Natural killer cell (primary cell): ENCODE measurements at regions not wholly inside any gene's neighbourhood (a gene's known extent, or its start where the extent isn't known, plus 50 kb on each side); places are given as distances from the start of the nearest gene placed in this dataset.

Experiments used
- ATAC-seq, 3 donors: fragments of 150-1000 bp in 2 of 3; fragments of 200-7000 bp in 1 of 3; cut with Tn5 transposase; 1 replicate in 1 of 3; 2 replicates in 2 of 3; pipeline ENCODE4 v1.10.0; 2021; ENCODE audit warnings: mild to moderate bottlenecking in 2 of 3, moderate library complexity in 2 of 3
- DNase-seq, 2 donors: peaks; one replicate each; pipeline versions ENCODE4 v3.0.0 to v3.0.0-alpha.2; 2013 to 2021; ENCODE audit warnings: mixed read lengths in 1 of 2
- H3K27ac ChIP-seq: one replicate; pipeline ENCODE4 v1.5.1; 2013; ENCODE audit warnings: mild to moderate bottlenecking, low read length
- H3K27me3 ChIP-seq: one replicate; pipeline ENCODE4 v1.6.1; 2013; ENCODE audit warnings: low read length; ENCODE audit not compliant: control insufficient read depth, insufficient read depth
- H3K36me3 ChIP-seq: one replicate; pipeline ENCODE4 v1.6.1; 2013; ENCODE audit warnings: low read length; ENCODE audit not compliant: control insufficient read depth, insufficient read depth
- H3K4me1 ChIP-seq: one replicate; pipeline ENCODE4 v1.6.1; 2013; ENCODE audit warnings: low read length; ENCODE audit not compliant: control insufficient read depth, insufficient read depth
- H3K4me3 ChIP-seq: one replicate; pipeline ENCODE4 v1.5.1; 2013; ENCODE audit warnings: low read length
- H3K9me3 ChIP-seq: one replicate; pipeline ENCODE4 v1.6.1; 2013; ENCODE audit warnings: low read length; ENCODE audit not compliant: control insufficient read depth, insufficient read depth
- H3K27ac Mint-ChIP-seq, 2 donors: one replicate each; pipeline ENCODE4 v1.8.0; 2022; ENCODE audit warnings: mild to moderate bottlenecking in 2 of 2, mixed read lengths in 2 of 2, moderate library complexity in 1 of 2
- H3K27me3 Mint-ChIP-seq, 2 donors: one replicate each; pipeline ENCODE4 v1.8.0; 2022; ENCODE audit warnings: low read depth in 2 of 2, mixed read lengths in 2 of 2
- H3K36me3 Mint-ChIP-seq: one replicate; pipeline ENCODE4 v1.8.0; 2022; ENCODE audit warnings: mixed read lengths
- H3K4me1 Mint-ChIP-seq, 2 donors: one replicate each; pipeline ENCODE4 v1.8.0; 2022; ENCODE audit warnings: mixed read lengths in 2 of 2
- H3K4me3 Mint-ChIP-seq: one replicate; pipeline ENCODE4 v1.8.0; 2022; ENCODE audit warnings: mild to moderate bottlenecking, moderate library complexity, mixed read lengths
- H3K9me3 Mint-ChIP-seq, 2 donors: one replicate each; pipeline ENCODE4 v1.8.0; 2022; ENCODE audit warnings: mixed read lengths in 2 of 2
- WGBS: methylation state at CpG from one replicate; pipeline ENCODE4 v1.1.7; 2013; ENCODE audit warnings: missing lambda C conversion rate; ENCODE audit not compliant: insufficient coverage; 5-methylcytosine and 5-hydroxymethylcytosine counted together
- intact Hi-C: fragments of 100-400 bp; cut with micrococcal nuclease; formaldehyde crosslinking; loops from one replicate; pipeline ENCODE4 v1.14.2; 2022
- TF ChIP-seq, protein P1 (sequence below): fragments of 200-600 bp; IDR thresholded peaks from one replicate; pipeline ENCODE4 v1.8.0; 2022; ENCODE audit warnings: antibody characterized with exemption

- TF ChIP-seq, protein P1, sequence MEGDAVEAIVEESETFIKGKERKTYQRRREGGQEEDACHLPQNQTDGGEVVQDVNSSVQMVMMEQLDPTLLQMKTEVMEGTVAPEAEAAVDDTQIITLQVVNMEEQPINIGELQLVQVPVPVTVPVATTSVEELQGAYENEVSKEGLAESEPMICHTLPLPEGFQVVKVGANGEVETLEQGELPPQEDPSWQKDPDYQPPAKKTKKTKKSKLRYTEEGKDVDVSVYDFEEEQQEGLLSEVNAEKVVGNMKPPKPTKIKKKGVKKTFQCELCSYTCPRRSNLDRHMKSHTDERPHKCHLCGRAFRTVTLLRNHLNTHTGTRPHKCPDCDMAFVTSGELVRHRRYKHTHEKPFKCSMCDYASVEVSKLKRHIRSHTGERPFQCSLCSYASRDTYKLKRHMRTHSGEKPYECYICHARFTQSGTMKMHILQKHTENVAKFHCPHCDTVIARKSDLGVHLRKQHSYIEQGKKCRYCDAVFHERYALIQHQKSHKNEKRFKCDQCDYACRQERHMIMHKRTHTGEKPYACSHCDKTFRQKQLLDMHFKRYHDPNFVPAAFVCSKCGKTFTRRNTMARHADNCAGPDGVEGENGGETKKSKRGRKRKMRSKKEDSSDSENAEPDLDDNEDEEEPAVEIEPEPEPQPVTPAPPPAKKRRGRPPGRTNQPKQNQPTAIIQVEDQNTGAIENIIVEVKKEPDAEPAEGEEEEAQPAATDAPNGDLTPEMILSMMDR, result no peak
- H3K36me3 Mint-ChIP-seq, result no peaks in the 10 kb centered on the region
- Histone ChIP-seq H3K27ac (no peak overlapping the region), H3K4me1 (no peaks in the 10 kb centered on the region), H3K9me3 (no peaks in the 10 kb centered on the region), H3K27me3 (no peaks in the 10 kb centered on the region), H3K4me3 (no peak overlapping the region), H3K36me3 (no peaks in the 10 kb centered on the region)
- WGBS, result 94% methylated on average over 1 of the region's 1 CpG
- no peak for DNase-seq
- intact Hi-C loops, result no loop called here
- H3K27ac Mint-ChIP-seq, result no peak overlapping the region
- H3K27me3 Mint-ChIP-seq, result no peaks in the 10 kb centered on the region
- H3K9me3 Mint-ChIP-seq, result peaks cover 9 to 14% of the 10 kb centered on the region in 2 donors
- no peak overlapping the region for H3K4me3 Mint-ChIP-seq
- H3K4me1 Mint-ChIP-seq, result no peaks in the 10 kb centered on the region
- ATAC-seq, result no peak
Observed at GRCh38 chr2:52294628-52295027, 1262.7 kb upstream of the NRXN1 start.

DNA sequence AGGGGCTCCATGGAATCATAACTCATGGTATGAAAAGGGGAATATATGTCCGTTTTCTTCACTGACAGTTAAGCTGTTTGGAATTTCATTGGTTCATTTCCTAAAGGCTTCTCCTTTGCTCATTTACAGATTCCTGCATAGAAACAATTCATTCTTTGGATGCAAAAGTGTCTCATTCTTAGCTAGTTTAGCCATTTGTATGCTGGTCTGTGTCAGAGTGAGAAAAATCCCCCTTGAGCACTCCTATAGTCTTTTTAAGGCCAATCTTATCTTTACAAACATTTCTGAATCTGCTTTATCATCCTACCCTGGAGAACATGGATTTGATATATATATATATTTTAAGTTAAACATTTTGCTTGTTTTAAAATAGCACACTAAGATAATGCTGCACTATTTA, 1260.9 kb upstream of the NRXN1 start:
- no peaks in the 10 kb centered on the region for H3K36me3 Mint-ChIP-seq
- ATAC-seq, result no peak
- H3K4me3 ChIP-seq, result no peak overlapping the region
- H3K36me3 ChIP-seq, result no peaks in the 10 kb centered on the region
- H3K27ac Mint-ChIP-seq, result no peak overlapping the region
- H3K4me1 Mint-ChIP-seq, result no peaks in the 10 kb centered on the region
- no peaks in the 10 kb centered on the region for H3K27me3 ChIP-seq
- no peak overlapping the region for H3K27ac ChIP-seq
- no peak overlapping the region for H3K4me3 Mint-ChIP-seq
- no peaks in the 10 kb centered on the region for H3K4me1 ChIP-seq
- intact Hi-C loops, result no loop called here
- no peak for DNase-seq
- H3K27me3 Mint-ChIP-seq, result no peaks in the 10 kb centered on the region
- H3K9me3 ChIP-seq, result peaks cover 2% of the 10 kb centered on the region
- TF ChIP-seq, protein P1, result no peak
- WGBS, result 67% methylated on average over 1 of the region's 1 CpG
- H3K9me3 Mint-ChIP-seq, result peaks cover 7 to 14% of the 10 kb centered on the region in 2 donors

DNA sequence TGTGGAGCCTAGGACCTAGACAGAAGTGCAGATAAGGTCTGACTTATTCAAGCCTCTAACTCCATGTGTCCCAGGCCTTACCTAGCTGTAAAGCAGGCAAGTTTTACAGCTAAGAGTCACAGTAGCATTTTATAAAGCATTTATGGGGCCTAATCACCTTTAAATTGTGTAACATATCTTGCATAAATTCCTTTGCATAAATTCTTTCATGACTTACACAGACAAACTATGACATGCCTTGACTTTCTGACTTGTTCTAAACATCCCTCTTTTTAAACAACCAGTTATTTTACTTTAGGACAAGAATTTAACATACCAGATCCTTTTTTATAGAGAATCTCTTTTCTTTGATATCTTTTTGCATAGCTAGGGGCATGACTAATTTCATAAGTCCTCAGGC, 1257.8 kb upstream of the NRXN1 start:
- H3K27ac ChIP-seq, result no peak overlapping the region
- peaks cover 11% of the 10 kb centered on the region for H3K9me3 ChIP-seq
- Mint-ChIP-seq H3K9me3 (peaks cover 10 to 19% of the 10 kb centered on the region in 2 donors), H3K36me3 (no peaks in the 10 kb centered on the region), H3K27me3 (no peaks in the 10 kb centered on the region), H3K4me1 (no peaks in the 10 kb centered on the region), H3K4me3 (no peak overlapping the region), H3K27ac (no peak overlapping the region)
- H3K4me3 ChIP-seq, result no peak overlapping the region
- no peaks in the 10 kb centered on the region for H3K4me1 ChIP-seq
- no peak for ATAC-seq
- H3K27me3 ChIP-seq, result no peaks in the 10 kb centered on the region
- H3K36me3 ChIP-seq, result no peaks in the 10 kb centered on the region
- TF ChIP-seq, protein P1, result no peak
- intact Hi-C loops, result no loop called here
- no peak for DNase-seq

DNA sequence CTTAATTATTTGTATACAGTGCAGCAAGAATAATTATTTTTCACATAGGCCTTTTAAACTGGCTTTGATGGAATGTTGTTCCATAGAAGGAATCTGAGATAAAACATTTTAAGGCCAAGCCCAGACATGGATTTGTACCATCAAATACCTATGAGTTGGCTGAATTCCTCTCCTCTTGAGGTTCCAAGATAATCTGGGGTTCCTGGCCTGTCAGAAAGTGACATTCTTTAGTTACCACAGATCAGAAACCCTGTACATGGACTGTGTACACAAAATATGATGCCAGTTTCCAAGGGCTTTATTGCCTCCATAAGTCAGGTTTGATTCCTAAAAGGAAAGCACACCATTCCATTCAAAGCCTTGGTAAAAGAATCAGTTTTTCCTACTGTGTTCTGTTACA, 1256.7 kb upstream of the NRXN1 start:
- peaks cover 8 to 15% of the 10 kb centered on the region in 2 donors for H3K9me3 Mint-ChIP-seq
- Histone ChIP-seq H3K36me3 (no peaks in the 10 kb centered on the region), H3K9me3 (peaks cover 11% of the 10 kb centered on the region), H3K27me3 (no peaks in the 10 kb centered on the region), H3K4me1 (no peaks in the 10 kb centered on the region), H3K4me3 (no peak overlapping the region), H3K27ac (no peak overlapping the region)
- no peak overlapping the region for H3K27ac Mint-ChIP-seq
- no peaks in the 10 kb centered on the region for H3K36me3 Mint-ChIP-seq
- DNase-seq (no peak), ATAC-seq (no peak)
- H3K4me3 Mint-ChIP-seq, result no peak overlapping the region
- H3K4me1 Mint-ChIP-seq, result no peaks in the 10 kb centered on the region
- TF ChIP-seq, protein P1, result no peak
- no peaks in the 10 kb centered on the region for H3K27me3 Mint-ChIP-seq
- intact Hi-C loops, result no loop called here
